ENCODE measurements at regions not wholly inside any gene's neighbourhood (a gene's known extent, or its start where the extent isn't known, plus 50 kb on each side); places are given as distances from the start of the nearest gene placed in this dataset.

- no peak overlapping the region for H2AFZ ChIP-seq (ENCODE audit: low read depth)
- no peaks in the 10 kb centered on the region; a peak in 1 of 4 replicates for H3K4me1 ChIP-seq (ENCODE audit: control insufficient read depth in 1 of 2, insufficient read depth in 2 of 2, low read depth in 1 of 2, low read length in 1 of 2)
- no peaks in the 10 kb centered on the region for H3K79me2 ChIP-seq (ENCODE audit: insufficient read depth)
- no peaks in the 10 kb centered on the region for H3K9me2 ChIP-seq
- no peak overlapping the region for H3K9ac ChIP-seq
- no peak for TF ChIP-seq GABPA (IDR thresholded peaks at IDR 0.05; ENCODE audit: low read depth)
- TF ChIP-seq TCF12 (IDR thresholded peaks at IDR 0.05) = no peak
- TF ChIP-seq NFIC (IDR thresholded peaks at IDR 0.05; ENCODE audit: borderline replicate concordance) = no peak
- TF ChIP-seq FOSL2 (IDR thresholded peaks at IDR 0.05; ENCODE audit: borderline replicate concordance, low read depth) = no peak
- no peak for TF ChIP-seq TAF1 (IDR thresholded peaks at IDR 0.05; ENCODE audit: borderline replicate concordance, low read depth, low read length)
- TF ChIP-seq ZBTB33 (IDR thresholded peaks at IDR 0.05; ENCODE audit: borderline replicate concordance, low read depth) = no peak
- no peak for TF ChIP-seq RXRA (IDR thresholded peaks at IDR 0.05; ENCODE audit: borderline replicate concordance, low read depth)
- no peak for TF ChIP-seq EZH2phosphoT487 (IDR thresholded peaks at IDR 0.05; ENCODE audit: borderline replicate concordance, low read depth)
- TF ChIP-seq FOXM1 (IDR thresholded peaks at IDR 0.05; ENCODE audit: low read depth) = no peak
- TF ChIP-seq GATA2 (CRISPR knock-in tag; IDR thresholded peaks at IDR 0.05) = no peak
- TF ChIP-seq MEF2A (IDR thresholded peaks at IDR 0.05; ENCODE audit: borderline replicate concordance, low read depth) = no peak
- no peak for TF ChIP-seq USF1 (IDR thresholded peaks at IDR 0.05; ENCODE audit: borderline replicate concordance, low read depth)
- TF ChIP-seq CHD2 (IDR thresholded peaks at IDR 0.05; ENCODE audit: low read length, partially characterized antibody) = no peak
- TF ChIP-seq IRF3 (IDR thresholded peaks at IDR 0.05; ENCODE audit: low read depth, low read length) = no peak
- no peak for TF ChIP-seq SMC3 (IDR thresholded peaks at IDR 0.05; ENCODE audit: low read depth, low read length)
- no peak for TF ChIP-seq ELF1 (IDR thresholded peaks at IDR 0.05)
- no peaks in the 10 kb centered on the region for H4K20me1 ChIP-seq (ENCODE audit: insufficient read depth)
- CTCF ChIA-PET = no interaction called here
- H3F3A ChIP-seq (replicated peaks; ENCODE audit: insufficient read depth) = no peaks in the 10 kb centered on the region
- H3K27ac ChIP-seq (ENCODE audit: low read depth in 2 of 2, low read length in 1 of 2) = no peak overlapping the region
- no peak for DNase-seq
- H3K4me2 ChIP-seq = no peak overlapping the region
- H3K4me3 ChIP-seq (ENCODE audit: low read depth in 2 of 2, low read length in 1 of 2) = no peak overlapping the region
- H3K9me3 ChIP-seq = no peaks in the 10 kb centered on the region
- no peaks in the 10 kb centered on the region for H3K36me3 ChIP-seq (replicated peaks in 1 of 2; ENCODE audit: control insufficient read depth in 1 of 2, insufficient read depth in 2 of 2, low read length in 1 of 2)
- H3K27me3 ChIP-seq (ENCODE audit: insufficient read depth) = no peaks in the 10 kb centered on the region
- POLR2A ChIA-PET = no interaction called here
These were observed 77.5 kb upstream of the FBN2 start for GRCh38 chr5:128615578-128615977.

- Histone ChIP-seq H3K36me3 (replicated peaks in 1 of 2; ENCODE audit: control insufficient read depth in 1 of 2, insufficient read depth in 2 of 2, low read length in 1 of 2) (no peaks in the 10 kb centered on the region), H3K79me2 (ENCODE audit: insufficient read depth) (no peaks in the 10 kb centered on the region), H4K20me1 (ENCODE audit: insufficient read depth) (no peaks in the 10 kb centered on the region), H3K27ac (ENCODE audit: low read depth in 2 of 2, low read length in 1 of 2) (no peak overlapping the region), H3K9ac (no peak overlapping the region), H3K27me3 (ENCODE audit: insufficient read depth) (no peaks in the 10 kb centered on the region), H2AFZ (ENCODE audit: low read depth) (no peak overlapping the region), H3K4me3 (ENCODE audit: low read depth in 2 of 2, low read length in 1 of 2) (no peak overlapping the region), H3K9me3 (no peaks in the 10 kb centered on the region), H3K4me2 (no peak overlapping the region), H3K4me1 (ENCODE audit: control insufficient read depth in 1 of 2, insufficient read depth in 2 of 2, low read depth in 1 of 2, low read length in 1 of 2) (no peaks in the 10 kb centered on the region), H3K9me2 (no peaks in the 10 kb centered on the region), H3F3A (replicated peaks; ENCODE audit: insufficient read depth) (no peaks in the 10 kb centered on the region)
- WGBS (ENCODE audit: low lambda C conversion rate) = 0% methylated on average over 1 of the region's 1 CpG
- CTCF ChIA-PET = no interaction called here
- POLR2A ChIA-PET = no interaction called here
- no peak for DNase-seq
- TF ChIP-seq FOXM1 (IDR thresholded peaks at IDR 0.05; ENCODE audit: low read depth) = no peak
- TF ChIP-seq REST (IDR thresholded peaks at IDR 0.05; ENCODE audit: low read depth, low read length) = no peak
- no peak for TF ChIP-seq SMC3 (IDR thresholded peaks at IDR 0.05; ENCODE audit: low read depth, low read length)
- TF ChIP-seq YY1 (IDR thresholded peaks at IDR 0.05; ENCODE audit: low read depth) = no peak
- no peak for TF ChIP-seq USF1 (IDR thresholded peaks at IDR 0.05; ENCODE audit: borderline replicate concordance, low read depth)
- TF ChIP-seq MAX (IDR thresholded peaks at IDR 0.05; ENCODE audit: low read depth) = no peak
- TF ChIP-seq TEAD4 (IDR thresholded peaks at IDR 0.05; ENCODE audit: borderline replicate concordance, insufficient read depth) = no peak
These were observed 88.6 kb upstream of the FBN2 start for GRCh38 chr5:128626536-128627090.
